HG02840 (cell line): ENCODE measurements at regions not wholly inside any gene's neighbourhood (a gene's known extent, or its start where the extent isn't known, plus 50 kb on each side); places are given as distances from the start of the nearest gene placed in this dataset.

Source experiments
- ATAC-seq: cut with Tn5 transposase; IDR thresholded peaks from one replicate; pipeline ENCODE4 v1.9.1; 2021; ENCODE audit warnings: mild to moderate bottlenecking, moderate library complexity, moderate number of reproducible peaks; ENCODE audit not compliant: unreplicated experiment, low FRiP score

DNA sequence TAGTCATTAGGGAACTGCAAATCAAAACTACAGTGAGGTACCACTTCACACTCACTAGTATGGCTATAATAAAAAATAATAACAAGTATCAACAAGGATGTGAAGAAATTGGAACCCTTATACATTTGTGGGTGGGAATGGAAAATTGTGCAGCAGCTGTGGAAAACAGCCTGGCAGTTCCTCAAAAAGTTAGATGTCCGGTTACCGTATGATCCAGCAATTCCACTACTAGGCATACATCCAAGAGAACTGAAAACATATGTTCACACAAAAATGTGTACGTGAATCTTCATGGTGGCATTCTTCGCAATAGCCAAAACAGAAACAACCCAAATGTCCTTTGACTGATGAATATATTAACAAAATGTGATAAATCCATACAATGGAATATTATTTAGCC lies 187.9 kb upstream of the LYSMD4 start:
- no peak for ATAC-seq

DNA sequence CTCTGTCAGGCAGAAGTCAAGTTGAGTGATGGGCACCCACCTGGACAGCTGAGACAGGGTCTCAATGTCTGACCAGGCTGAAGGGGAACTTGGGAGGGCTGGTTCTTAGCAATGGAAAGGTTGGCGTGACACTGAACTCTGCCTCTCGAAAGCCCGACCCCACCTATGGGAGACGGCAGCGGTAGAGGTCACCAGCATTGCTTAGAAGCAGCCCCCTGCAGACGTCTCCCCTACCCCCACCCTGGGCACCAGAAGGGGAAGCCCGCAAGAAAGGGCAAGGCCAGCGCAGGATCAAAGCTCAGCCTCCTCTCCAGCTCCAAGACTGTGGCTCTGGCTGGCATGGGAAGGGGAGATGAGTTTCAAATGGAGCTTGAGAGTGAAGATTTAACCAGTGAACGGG lies 184.8 kb upstream of the LYSMD4 start:
- ATAC-seq, result no peak

DNA sequence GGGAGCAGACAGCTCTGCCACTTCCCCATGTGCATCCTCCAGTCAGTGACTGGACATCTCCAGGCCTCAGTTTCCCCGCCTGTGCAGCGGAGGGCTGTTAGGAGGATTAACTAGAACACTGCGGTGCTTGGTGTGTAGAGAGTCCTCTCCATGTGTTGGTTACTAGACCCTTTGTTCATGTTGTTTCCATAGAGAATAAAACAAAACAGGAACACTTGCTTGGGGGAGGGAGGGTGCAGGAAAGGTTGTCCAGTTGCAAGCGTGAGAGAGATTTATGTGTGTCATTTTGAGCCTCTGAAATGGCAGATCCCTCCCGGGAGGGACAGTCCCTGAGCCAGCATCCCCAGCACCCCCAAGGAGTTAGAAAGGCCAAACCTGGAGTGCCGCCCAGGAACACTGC lies 184.0 kb upstream of the LYSMD4 start:
- no peak for ATAC-seq

DNA sequence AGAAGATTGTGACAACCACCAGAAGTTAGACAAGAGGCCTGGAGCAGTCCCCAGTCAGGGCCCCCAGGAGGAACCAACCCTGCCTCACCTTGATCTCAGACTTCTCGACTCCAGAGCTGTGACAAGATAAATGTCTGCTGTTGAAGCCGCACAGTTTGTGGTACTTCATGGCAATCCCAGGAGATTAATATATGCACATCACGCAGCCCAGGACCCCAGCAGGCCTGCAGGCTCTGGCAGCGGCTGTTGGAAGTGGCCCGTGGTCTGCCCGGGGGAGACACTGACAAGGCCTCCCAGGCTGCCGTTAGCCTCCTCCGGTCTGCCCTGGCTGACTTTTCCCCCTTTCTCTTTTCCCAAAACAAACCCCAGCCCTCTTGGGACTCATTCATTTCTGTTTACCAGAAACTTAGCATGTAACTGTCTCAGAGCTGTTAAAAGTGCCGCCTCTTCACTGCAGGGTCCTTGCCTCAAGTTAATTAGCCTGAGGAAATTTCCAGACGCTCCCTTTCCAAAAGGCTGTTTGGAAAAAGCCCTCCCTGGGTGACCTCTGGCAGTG lies 183.5 kb upstream of the LYSMD4 start:
- ATAC-seq, result no peak

DNA sequence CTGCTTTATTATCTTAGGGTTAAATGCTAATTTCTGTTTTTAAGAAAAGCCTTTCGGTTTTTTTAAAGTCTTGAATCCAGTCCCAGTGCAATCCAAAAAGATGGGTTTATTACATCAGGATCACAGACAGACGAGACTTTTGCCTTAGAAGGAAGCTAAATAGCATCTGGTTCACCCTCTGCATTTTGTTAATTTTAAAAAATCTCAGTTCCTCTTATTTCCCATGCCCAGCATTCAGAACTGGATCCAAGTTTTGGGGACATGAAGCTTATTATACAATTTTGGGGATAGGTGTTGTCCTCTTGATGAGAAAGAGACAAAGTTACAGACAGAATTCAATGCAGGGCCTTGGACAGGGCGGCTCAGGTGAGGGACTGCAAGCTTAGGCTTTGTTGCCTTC lies 181.5 kb upstream of the LYSMD4 start:
- ATAC-seq, result no peak

DNA sequence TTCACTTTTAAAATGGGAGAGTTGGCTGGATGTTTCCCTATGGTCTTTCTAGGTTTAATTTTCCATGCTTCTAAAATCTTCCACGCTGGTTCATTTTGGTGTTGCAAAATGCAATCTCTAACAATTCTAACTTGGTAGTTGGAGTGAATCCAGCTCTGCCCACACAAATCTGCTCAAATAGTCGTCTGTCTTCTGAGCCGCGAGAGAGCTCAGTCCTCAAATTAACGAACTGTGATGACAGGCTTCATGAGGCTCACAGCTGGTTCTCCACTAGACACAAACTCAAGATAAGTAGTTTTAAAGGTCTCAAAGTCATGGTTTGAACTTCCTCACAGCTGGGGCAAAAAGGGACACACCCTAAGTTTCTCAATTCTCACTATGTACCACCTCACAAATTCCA lies 178.6 kb upstream of the LYSMD4 start:
- ATAC-seq, result no peak

DNA sequence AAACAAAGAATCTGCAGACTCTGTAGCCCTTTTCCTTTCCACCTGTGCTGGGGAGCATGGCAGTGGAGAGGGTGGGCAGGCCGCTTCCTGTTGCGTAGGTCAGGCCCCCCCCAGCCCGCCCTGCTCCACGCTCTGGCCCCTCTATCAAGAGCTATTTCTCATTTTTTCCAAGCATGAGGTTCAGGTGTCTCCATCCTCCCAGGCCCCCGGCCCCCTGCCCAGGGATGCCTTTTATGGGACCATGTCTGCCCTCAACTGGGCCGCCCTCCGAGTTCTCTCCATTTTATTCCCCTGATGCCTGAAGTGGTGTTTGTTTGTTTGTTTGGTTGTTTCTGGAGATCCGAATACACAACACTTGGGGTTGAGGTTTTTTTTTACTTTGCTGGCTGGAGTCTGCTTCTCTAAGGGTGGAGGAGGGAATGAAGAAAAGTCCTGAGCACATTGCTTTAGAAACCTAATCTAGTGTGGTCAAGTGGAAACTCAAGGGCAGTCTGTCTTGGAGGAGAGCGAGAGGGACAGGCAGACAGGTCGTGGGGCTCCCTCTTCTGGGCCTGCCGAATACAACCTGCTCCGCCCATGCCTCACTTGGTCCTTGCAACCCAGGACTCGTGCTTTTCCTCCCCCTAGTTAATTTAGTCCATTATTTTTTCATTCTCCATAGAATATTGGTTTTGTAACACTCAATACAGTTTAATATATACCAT lies 176.5 kb upstream of the LYSMD4 start:
- ATAC-seq, result no peak

DNA sequence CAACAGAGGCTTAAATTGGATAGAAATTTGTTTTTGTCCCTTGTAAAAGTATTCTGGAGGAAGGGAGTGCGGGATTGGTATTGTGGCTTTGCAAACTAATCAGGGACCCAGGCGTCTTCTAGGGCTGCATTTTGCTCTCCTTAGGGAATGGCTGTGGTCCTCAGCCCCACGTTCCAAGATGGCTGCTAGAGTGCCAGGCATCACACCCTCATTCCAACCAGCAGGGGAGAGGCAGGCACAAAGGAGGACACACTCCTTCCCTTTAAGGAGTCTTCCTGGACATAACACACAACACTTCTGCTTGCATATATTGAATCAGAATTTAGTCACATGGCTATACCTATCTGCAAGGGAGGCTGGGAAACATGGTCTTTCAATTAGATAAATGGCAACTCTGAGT lies 174.5 kb upstream of the LYSMD4 start:
- no peak for ATAC-seq

DNA sequence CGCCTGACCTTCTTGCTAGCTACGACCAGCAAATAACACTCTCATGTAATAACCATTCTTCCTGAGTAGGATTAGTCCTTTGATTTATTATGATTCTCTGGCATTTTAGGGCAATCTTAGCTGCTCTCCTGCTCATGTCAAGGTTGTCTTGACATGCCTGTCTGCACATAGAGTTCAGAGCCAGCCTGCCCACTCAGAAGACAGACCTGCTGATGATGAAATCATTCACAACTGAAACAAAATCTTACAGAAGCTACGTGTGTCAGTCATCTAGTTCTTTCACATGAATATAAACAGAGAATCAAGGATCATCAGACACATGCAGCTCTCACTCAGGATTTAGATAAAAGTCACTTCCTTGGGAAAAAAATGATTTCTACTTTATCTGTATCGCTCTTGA lies 173.6 kb upstream of the LYSMD4 start:
- no peak for ATAC-seq

DNA sequence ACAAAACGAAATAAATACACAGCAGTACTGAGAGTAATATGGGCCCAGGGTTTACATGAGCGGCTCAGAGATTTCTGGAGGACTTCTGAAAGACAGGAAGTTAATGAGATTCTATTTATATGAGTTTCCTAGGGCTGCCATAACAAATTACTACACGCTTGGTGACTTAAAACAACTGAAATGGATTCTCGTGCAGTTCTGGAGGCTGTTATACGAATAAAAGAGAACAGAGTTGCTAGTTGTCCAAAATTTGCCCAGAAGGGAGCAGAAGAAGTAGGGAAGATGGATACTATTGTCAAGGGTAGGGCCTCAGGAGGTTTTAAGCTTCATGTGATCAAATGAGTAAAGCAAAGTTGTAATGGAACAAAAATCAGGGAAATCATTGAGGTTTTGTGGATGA lies 173.1 kb upstream of the LYSMD4 start:
- ATAC-seq, result no peak

DNA sequence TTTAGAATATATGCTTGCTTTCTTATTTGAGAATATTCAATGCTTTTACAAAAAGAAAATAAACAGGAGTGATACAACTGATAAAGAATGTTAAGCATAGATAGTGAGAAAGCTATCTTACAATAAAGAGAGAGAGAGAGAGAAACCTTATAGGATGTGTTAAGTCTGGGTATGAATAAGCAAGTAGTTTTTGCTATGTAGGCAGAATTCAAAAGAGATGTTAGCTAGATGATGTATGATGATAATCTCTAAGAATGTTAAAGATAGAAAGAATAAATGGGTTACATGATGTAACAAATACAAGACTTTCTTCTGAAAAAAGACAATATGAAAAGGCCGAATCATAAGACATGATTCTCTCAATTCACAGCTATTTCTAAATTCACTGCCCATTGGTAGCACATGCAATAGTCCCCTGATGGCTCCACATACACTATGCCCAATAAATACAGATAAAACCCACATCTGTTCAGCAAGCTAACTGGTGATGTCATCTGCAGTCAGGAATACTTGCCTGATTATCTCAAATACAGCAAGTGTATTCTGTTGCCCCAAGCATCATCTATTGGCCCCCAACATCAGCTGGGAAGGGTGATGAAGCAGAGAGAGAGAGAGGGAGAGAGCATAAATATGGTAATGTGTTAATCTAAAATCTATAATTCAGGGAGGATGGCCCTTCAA lies 169.2 kb upstream of the LYSMD4 start:
- ATAC-seq, result no peak

DNA sequence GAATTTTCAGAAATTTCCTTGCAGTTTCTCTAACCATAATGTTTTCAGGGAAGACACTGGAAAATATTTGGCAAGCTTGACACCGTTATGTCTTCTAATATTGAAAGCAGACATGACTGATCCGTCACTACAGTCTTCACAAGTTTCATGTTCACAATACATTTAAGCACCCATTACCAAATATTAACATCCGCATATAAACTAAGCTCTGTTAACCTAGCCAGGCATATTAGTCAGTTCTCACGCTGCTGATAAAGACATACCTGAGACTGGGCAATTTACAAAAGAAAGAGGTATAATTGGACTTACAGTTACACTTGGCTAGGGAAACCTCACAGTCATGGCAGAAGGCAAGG lies 162.7 kb upstream of the LYSMD4 start:
- ATAC-seq, result no peak

DNA sequence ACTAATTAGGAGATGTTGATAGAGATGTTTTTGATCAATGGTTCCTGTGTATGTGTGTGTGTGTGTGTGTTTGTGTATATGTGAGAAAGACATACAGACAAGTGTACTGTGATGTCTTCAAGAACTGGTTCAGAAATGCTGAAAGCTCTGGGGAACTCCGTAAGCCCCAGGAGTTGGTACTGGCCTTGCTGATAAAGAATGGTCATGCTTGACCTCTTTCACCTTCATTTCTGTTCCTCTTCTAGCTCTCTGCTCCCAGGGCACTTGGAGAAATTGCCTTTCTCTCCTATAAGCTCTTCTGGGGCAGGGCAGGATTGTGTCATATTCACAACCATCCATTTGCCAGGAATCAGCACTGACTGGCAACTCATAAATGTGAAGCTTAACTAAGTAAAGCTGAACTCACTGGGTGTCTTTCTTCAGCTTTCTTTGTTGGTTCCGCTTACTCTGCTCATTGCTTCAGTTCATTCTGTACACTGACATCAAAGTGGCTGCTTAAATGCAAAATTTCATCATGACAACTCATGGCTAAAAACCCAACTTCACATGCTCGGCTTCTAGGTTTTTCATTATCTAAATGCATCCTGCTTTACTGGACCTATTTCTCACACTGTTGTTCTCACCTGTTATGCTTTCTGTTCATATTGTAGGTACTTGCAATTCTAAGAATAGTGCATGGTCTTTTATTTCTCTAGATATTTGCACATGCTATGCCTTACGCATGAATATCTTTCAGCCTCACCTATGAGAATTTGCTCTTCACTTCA lies 162.1 kb upstream of the LYSMD4 start:
- no peak for ATAC-seq

DNA sequence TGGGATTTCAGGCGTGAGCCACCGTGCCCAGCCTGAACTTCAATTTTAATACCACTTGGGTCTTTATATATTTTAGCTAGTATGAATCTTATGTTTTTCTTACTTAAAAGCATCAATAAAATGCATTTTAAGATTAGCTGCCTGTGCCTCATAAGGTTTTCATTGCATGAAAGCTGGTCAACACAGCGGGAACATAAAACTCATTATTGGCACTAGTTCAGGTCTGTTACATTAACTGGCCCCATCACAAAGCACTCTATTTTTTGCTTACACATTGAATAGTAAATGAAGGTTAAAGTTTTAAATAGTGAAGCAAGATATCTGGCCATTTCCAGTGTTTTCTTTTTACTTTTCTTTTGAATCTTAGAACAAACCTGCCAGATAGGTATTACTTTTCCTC lies 145.6 kb upstream of the LYSMD4 start:
- no peak for ATAC-seq

DNA sequence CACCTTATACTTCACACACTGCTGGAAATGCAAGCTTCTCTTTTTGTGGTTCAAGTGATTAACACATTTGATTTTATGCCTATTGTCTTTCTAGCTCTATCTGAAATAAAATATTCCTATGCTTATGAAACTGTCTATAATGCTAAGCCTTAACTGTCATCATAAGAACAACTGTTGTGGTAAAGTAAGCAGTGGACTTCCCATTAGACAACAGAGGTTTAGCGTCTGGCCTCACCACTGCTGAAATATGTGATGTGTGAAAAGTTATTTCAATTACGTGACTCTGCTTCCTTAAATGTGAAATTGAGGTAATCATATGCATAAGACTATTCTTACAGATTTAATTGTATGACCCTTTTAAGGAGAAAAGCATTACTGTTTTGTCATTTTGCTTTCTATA lies 140.2 kb upstream of the LYSMD4 start:
- ATAC-seq, result no peak

DNA sequence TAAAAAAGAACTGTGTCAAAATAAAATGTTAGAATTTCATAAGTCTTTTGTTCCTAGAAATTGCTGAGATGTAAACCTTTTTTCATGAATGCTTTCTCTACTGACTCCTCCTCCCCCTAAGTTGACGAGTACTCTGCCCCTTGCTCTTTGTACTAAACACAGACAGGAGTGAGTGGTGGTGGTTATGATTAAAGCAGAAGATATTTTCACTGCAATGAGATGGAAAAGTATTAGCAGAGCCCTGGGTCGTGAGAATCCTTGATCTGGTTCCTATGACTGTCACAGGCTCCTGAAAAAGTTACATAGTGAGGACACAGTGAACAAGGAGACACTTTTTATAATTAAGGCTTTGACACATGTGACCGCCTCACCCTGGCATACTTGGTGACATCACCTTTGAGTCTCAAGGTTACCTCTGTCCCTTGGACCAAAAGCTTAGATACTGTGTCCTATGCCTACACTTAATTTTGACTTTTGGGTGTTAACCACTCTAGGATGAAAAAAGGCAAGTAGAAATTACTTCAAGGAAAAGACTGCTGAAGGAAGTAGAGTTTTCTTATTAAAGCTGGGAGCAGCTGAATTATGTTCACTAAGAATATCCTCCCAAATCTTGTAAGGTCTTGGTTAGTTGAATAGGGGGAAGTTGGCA lies 130.4 kb upstream of the LYSMD4 start:
- ATAC-seq, result no peak

DNA sequence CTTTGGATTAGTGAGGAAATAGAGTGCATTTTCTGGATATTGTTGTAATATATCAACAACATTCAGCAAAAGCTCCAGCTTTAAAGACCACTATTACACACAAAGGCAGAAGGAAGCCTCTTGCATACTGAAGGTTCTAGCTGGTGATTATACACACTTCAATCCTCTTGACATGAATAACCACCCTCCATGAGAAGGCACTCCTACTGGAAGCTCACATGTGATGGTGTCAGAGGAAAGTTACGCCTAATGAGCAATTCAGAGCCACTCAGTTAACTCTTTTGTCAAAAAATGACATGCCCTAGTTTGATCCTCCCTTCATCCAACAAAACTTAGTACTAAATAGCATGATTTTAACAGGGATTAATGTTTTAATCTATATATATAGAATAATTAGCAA lies 124.6 kb upstream of the LYSMD4 start:
- ATAC-seq, result no peak

DNA sequence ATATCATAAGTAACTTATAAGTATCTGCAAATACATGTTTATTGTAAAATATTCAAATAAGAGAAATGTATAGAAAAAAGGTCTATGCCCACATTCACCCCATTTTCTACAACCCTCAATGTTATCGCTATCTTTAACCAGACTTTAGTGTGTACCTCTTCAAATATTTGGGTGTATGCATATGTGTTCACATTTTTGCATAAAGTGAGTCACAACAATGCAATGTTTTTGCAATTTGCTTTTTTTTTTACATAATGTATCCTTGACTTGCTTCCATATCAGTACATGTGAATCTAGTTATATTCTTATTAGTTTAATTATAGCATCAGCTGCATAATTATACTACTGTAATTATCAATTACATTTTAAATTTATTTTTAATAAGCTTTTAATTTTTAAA lies 117.3 kb upstream of the LYSMD4 start:
- no peak for ATAC-seq

DNA sequence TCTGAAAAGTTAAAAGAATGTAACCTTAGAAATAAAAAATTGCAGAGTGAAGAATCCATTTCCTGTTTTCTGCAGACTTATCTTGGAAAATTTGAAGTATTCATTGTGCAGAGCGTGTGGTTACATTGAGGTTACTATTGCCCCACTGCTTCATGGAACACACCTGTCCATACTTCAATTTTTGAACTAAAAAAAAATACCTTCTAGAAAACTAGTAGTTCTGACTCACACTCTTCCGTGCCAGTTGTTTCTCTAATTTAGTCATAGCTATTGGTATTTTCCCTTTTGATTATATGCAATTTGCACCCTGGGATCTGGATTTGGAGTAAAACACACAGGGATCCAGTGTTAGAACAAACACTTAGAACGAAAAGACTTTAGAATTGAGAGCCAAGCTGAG lies 111.8 kb upstream of the LYSMD4 start:
- ATAC-seq, result peak; percentile 56

DNA sequence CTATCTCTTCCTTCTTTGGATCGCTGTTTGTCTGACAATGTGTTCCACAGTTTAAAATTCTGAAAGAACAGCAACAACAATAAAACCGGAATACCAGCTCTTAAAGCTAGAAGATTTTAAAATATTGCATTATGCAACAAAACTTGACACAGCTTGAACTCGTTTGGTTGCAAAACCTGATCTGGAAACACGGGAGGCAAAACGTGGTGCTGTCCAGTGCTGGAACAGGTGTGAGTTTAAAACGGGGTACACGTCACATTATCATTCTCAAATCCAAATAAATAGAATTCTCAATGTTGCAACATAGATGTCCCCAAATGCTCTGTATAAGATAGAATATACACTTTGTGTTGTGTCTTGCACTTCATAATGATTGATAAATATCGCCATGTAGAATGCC lies 110.9 kb upstream of the LYSMD4 start:
- ATAC-seq, result no peak

DNA sequence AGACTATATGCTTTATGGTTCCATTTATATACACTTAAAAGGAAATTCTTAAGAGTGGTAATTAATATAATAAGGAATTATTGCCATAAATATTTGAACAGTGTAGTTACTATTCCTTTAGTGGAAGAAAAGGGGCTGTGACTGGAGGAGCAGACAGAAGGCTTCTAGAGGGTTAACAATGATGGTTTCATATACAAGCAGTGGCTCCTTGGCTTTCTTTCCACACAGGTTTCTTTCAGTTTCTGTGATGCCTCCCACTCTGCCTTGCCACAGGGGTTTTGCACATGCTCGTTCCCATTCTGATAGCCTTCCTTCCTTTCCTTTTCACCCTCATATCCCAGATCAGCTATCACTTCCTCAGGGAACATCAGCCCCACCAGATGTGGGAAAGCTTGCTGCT lies 108.8 kb upstream of the LYSMD4 start:
- no peak for ATAC-seq
